Bronchial epithelial cell (primary cell): ENCODE measurements at regions not wholly inside any gene's neighbourhood (a gene's known extent, or its start where the extent isn't known, plus 50 kb on each side); places are given as distances from the start of the nearest gene placed in this dataset.

Experiments used
- DNase-seq: peaks from one replicate; pipeline ENCODE4 v3.0.0-alpha.2; 2010; ENCODE audit warnings: low read depth
- FAIRE-seq: peaks from 2 replicates; lab custom pipeline; 2011; peaks lifted over from hg19 to GRCh38; lab: Jason Lieb, UNC
- H3K27me3 ChIP-seq: 2 replicates; pipeline ENCODE4 v1.5.1; 2011; ENCODE audit warnings: low read length; ENCODE audit not compliant: control insufficient read depth, insufficient read depth
- H3K36me3 ChIP-seq: 2 replicates; pipeline ENCODE4 v1.5.1; 2011; ENCODE audit warnings: low read length; ENCODE audit not compliant: control insufficient read depth, insufficient read depth
- H3K4me3 ChIP-seq: 2 replicates; pipeline ENCODE4 v1.5.1; 2011; ENCODE audit warnings: mild to moderate bottlenecking, low read depth, low read length, control low read depth
- TF ChIP-seq, protein P1 (sequence below): IDR thresholded peaks from 2 replicates; pipeline ENCODE4 v1.5.1; 2011; ENCODE audit warnings: mild to moderate bottlenecking, moderate library complexity, low read length, control low read depth, inconsistent platforms; ENCODE audit not compliant: insufficient read depth, severe bottlenecking

- no peak for FAIRE-seq
- no peak for DNase-seq
- Histone ChIP-seq H3K27me3 (no peaks in the 10 kb centered on the region), H3K4me3 (no peak overlapping the region), H3K36me3 (no peaks in the 10 kb centered on the region)
- TF ChIP-seq, protein P1, sequence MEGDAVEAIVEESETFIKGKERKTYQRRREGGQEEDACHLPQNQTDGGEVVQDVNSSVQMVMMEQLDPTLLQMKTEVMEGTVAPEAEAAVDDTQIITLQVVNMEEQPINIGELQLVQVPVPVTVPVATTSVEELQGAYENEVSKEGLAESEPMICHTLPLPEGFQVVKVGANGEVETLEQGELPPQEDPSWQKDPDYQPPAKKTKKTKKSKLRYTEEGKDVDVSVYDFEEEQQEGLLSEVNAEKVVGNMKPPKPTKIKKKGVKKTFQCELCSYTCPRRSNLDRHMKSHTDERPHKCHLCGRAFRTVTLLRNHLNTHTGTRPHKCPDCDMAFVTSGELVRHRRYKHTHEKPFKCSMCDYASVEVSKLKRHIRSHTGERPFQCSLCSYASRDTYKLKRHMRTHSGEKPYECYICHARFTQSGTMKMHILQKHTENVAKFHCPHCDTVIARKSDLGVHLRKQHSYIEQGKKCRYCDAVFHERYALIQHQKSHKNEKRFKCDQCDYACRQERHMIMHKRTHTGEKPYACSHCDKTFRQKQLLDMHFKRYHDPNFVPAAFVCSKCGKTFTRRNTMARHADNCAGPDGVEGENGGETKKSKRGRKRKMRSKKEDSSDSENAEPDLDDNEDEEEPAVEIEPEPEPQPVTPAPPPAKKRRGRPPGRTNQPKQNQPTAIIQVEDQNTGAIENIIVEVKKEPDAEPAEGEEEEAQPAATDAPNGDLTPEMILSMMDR: no peak
Measured at GRCh38 chr13:30364876-30365275, 57.4 kb upstream of the UBE2L5 start.

DNA sequence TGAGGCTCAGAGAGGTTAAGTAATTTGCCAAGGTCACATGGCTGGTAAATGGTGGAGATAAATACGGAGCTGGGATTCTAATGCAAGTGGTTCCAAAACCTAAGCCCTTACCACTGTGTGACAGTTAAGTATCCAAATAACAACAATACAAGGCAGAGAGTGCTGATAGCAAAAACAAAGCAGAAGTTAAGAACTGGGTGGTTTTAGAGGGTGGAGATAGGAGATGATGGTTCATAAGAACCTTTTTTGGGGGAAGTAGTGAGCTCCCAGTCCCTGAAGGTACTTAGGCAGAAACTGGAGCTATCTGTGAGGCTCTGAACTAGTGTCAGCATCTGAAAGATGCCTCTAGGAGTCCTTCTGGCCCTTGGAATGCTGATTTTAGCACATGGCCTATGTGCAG lies 56.2 kb upstream of the UBE2L5 start:
- no peaks in the 10 kb centered on the region for H3K27me3 ChIP-seq
- H3K36me3 ChIP-seq: no peaks in the 10 kb centered on the region
- DNase-seq (no peak), FAIRE-seq (no peak)
- no peak overlapping the region for H3K4me3 ChIP-seq
- TF ChIP-seq, protein P1: no peak

- TF ChIP-seq, protein P1: no peak
- FAIRE-seq (no peak), DNase-seq (no peak)
- Histone ChIP-seq H3K36me3 (no peaks in the 10 kb centered on the region), H3K27me3 (no peaks in the 10 kb centered on the region), H3K4me3 (no peak overlapping the region)
Measured at GRCh38 chr13:30367296-30367695, 55.0 kb upstream of the UBE2L5 start.

DNA sequence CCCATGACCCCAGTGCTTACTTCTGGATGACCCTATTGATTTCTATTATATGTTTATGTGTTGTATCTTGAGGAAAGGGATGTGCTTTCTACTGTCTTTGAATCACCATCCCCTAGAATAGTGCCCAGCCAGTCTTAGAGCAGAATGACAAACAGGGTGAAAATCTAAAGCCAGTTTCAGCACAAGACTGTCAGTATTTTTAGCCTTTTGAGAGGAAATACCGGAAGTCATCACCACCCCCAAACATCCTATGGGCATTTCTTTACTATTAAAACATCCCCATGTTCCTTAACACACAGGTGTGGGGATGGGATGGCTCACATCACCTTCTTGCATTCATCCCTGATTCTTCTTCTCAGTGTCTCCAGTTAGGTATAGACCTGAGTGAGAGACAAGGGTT lies 52.1 kb upstream of the UBE2L5 start:
- H3K27me3 ChIP-seq: no peaks in the 10 kb centered on the region
- TF ChIP-seq, protein P1: no peak
- no peak overlapping the region for H3K4me3 ChIP-seq
- DNase-seq (no peak), FAIRE-seq (no peak)
- H3K36me3 ChIP-seq: no peaks in the 10 kb centered on the region

DNA sequence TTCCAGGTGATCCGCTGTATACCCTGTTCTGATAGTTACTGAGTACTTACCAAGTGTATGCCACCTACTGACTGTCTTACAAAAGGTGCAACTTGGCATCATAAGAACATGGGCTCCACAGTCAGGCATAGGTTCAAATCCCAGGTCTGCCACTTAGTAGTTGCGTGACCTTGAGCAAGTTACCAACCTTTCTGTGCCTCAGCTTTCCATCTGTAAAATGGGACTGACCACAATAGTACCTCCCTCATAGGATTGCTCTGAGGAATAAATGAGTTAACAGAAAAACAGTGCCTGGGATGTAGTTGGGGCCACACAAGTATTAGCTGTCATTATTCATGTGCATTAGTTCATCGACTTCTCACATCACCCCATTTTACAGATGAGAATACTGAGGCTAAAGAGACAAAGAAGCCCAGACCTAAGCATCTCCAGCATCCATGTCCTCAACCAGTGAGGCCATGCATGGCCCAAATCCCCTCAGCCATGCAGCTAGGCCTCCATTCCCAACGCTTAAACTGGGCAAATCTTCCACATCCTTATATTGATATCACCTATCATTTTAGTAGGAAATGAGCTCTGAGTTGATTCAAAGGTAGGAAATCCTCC lies 51.3 kb upstream of the UBE2L5 start:
- Histone ChIP-seq H3K36me3 (no peaks in the 10 kb centered on the region), H3K27me3 (no peaks in the 10 kb centered on the region), H3K4me3 (no peak overlapping the region)
- peak; percentile 60 for FAIRE-seq
- DNase-seq: no peak
- TF ChIP-seq, protein P1: no peak
